ENCODE measurements at regions not wholly inside any gene's neighbourhood (a gene's known extent, or its start where the extent isn't known, plus 50 kb on each side); places are given as distances from the start of the nearest gene placed in this dataset.

DNA sequence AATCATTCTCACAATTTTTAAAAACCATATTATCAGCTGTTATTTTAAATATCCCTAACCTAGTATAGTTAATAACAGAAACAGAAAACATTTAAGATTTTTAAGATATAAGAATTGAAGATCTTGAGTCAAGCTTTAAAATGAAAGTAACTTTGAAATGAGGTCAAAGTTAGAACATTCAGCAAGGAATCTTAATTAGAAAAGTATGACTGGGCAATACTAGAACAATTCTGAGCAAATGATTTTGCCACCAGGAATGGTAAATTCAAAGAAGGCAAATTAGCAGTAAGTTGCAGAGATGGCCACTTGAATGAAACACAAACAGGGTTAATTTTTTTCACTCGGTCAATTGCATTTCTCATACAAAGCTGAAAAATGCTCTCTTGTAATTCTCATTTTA, 117.9 kb downstream of the NXNL2 start (continued):
- TF ChIP-seq, protein P1, sequence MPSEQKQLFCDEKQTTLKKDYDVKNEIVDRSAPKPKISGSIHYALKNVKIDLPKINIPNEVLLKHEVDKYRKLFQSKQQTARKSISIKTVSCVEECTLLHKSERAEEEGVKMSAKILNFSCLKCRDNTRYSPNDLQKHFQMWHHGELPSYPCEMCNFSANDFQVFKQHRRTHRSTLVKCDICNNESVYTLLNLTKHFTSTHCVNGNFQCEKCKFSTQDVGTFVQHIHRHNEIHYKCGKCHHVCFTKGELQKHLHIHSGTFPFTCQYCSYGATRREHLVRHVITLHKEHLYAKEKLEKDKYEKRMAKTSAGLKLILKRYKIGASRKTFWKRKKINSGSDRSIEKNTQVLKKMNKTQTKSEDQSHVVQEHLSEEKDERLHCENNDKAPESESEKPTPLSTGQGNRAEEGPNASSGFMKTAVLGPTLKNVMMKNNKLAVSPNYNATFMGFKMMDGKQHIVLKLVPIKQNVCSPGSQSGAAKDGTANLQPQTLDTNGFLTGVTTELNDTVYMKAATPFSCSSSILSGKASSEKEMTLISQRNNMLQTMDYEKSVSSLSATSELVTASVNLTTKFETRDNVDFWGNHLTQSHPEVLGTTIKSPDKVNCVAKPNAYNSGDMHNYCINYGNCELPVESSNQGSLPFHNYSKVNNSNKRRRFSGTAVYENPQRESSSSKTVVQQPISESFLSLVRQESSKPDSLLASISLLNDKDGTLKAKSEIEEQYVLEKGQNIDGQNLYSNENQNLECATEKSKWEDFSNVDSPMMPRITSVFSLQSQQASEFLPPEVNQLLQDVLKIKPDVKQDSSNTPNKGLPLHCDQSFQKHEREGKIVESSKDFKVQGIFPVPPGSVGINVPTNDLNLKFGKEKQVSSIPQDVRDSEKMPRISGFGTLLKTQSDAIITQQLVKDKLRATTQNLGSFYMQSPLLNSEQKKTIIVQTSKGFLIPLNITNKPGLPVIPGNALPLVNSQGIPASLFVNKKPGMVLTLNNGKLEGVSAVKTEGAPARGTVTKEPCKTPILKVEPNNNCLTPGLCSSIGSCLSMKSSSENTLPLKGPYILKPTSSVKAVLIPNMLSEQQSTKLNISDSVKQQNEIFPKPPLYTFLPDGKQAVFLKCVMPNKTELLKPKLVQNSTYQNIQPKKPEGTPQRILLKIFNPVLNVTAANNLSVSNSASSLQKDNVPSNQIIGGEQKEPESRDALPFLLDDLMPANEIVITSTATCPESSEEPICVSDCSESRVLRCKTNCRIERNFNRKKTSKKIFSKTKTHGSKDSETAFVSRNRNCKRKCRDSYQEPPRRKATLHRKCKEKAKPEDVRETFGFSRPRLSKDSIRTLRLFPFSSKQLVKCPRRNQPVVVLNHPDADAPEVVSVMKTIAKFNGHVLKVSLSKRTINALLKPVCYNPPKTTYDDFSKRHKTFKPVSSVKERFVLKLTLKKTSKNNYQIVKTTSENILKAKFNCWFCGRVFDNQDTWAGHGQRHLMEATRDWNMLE (tag by site-specific recombination; conservative IDR thresholded peaks at IDR 0.05; ENCODE audit: low read depth), result no peak
- TF ChIP-seq ZNF335 (tag by site-specific recombination; conservative IDR thresholded peaks at IDR 0.05) (no peak), ZNF544 (tag by site-specific recombination; IDR thresholded peaks at IDR 0.05) (no peak), ZNF221 (tag by site-specific recombination; IDR thresholded peaks at IDR 0.05; ENCODE audit: borderline replicate concordance) (no peak), ZNF777 (tag by site-specific recombination; IDR thresholded peaks at IDR 0.05; ENCODE audit: borderline replicate concordance) (no peak), ZNF214 (tag by site-specific recombination; IDR thresholded peaks at IDR 0.05; ENCODE audit: borderline replicate concordance) (no peak)
- TF ChIP-seq, protein P2, sequence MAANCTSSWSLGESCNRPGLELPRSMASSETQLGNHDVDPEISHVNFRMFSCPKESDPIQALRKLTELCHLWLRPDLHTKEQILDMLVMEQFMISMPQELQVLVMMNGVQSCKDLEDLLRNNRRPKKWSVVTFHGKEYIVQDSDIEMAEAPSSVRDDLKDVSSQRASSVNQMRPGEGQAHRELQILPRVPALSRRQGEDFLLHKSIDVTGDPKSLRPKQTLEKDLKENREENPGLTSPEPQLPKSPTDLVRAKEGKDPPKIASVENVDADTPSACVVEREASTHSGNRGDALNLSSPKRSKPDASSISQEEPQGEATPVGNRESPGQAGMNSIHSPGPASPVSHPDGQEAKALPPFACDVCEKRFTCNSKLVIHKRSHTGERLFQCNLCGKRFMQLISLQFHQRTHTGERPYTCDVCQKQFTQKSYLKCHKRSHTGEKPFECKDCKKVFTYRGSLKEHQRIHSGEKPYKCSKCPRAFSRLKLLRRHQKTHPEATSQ (tag by site-specific recombination; IDR thresholded peaks at IDR 0.05), result no peak

DNA sequence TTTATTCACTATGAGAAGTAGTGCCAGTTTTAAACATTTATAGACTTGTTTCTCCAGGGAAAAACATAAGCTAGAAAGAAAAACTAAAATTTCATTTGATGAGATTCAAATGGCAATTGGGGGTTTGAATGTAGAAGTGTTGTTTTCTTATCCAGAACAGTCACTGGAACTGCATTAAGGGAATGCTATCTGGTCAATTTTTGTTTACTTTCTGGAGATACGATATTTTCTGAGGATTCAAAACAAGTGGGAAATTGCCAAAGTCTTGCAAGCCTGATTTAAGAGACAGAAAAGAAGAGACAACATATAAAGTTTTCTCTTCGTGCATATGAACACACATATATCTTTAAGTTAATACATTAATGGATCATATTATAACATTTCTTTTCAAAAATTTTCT, 118.4 kb downstream of the NXNL2 start:
- H3K9me3 ChIP-seq (ENCODE audit: control insufficient read depth, insufficient read depth, low read depth, low read length), result no peaks in the 10 kb centered on the region
- H3K27ac ChIP-seq (ENCODE audit: extremely low read depth, low read depth, low read length), result no peak overlapping the region
- ChIA-PET CTCF (no interaction called here), POLR2A (interaction anchor here (0.5 kb wide), 1 partner anchor 58 kb away, joined by 4 read pairs; no protein-coding TSS in a partner anchor)
- H3K4me3 ChIP-seq (ENCODE audit: low read depth, low read length), result no peak overlapping the region
- no peaks in the 10 kb centered on the region for H3K36me3 ChIP-seq (ENCODE audit: control insufficient read depth in 2 of 2, insufficient read depth in 1 of 2, low read length in 2 of 2)
- no peaks in the 10 kb centered on the region for H3K4me1 ChIP-seq (ENCODE audit: control insufficient read depth, insufficient read depth, low read length)
- TF ChIP-seq, protein P3, sequence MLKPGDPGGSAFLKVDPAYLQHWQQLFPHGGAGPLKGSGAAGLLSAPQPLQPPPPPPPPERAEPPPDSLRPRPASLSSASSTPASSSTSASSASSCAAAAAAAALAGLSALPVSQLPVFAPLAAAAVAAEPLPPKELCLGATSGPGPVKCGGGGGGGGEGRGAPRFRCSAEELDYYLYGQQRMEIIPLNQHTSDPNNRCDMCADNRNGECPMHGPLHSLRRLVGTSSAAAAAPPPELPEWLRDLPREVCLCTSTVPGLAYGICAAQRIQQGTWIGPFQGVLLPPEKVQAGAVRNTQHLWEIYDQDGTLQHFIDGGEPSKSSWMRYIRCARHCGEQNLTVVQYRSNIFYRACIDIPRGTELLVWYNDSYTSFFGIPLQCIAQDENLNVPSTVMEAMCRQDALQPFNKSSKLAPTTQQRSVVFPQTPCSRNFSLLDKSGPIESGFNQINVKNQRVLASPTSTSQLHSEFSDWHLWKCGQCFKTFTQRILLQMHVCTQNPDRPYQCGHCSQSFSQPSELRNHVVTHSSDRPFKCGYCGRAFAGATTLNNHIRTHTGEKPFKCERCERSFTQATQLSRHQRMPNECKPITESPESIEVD (tag by site-specific recombination; IDR thresholded peaks at IDR 0.05), result no peak
- no peak for TF ChIP-seq ZNF155 (tag by site-specific recombination; IDR thresholded peaks at IDR 0.05)
- TF ChIP-seq, protein P4, sequence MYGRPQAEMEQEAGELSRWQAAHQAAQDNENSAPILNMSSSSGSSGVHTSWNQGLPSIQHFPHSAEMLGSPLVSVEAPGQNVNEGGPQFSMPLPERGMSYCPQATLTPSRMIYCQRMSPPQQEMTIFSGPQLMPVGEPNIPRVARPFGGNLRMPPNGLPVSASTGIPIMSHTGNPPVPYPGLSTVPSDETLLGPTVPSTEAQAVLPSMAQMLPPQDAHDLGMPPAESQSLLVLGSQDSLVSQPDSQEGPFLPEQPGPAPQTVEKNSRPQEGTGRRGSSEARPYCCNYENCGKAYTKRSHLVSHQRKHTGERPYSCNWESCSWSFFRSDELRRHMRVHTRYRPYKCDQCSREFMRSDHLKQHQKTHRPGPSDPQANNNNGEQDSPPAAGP (tag by site-specific recombination; IDR thresholded peaks at IDR 0.05), result no peak
- TF ChIP-seq, protein P5, sequence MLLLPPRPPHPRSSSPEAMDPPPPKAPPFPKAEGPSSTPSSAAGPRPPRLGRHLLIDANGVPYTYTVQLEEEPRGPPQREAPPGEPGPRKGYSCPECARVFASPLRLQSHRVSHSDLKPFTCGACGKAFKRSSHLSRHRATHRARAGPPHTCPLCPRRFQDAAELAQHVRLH (tag by site-specific recombination; IDR thresholded peaks at IDR 0.05), result no peak
- TF ChIP-seq GLIS2 (tag by site-specific recombination; IDR thresholded peaks at IDR 0.05), result no peak
- TF ChIP-seq ZBTB20 (tag by site-specific recombination; IDR thresholded peaks at IDR 0.05), result no peak
- TF ChIP-seq, protein P6, sequence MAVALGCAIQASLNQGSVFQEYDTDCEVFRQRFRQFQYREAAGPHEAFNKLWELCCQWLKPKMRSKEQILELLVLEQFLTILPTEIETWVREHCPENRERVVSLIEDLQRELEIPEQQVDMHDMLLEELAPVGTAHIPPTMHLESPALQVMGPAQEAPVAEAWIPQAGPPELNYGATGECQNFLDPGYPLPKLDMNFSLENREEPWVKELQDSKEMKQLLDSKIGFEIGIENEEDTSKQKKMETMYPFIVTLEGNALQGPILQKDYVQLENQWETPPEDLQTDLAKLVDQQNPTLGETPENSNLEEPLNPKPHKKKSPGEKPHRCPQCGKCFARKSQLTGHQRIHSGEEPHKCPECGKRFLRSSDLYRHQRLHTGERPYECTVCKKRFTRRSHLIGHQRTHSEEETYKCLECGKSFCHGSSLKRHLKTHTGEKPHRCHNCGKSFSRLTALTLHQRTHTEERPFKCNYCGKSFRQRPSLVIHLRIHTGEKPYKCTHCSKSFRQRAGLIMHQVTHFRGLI (tag by site-specific recombination; IDR thresholded peaks at IDR 0.05), result no peak
- no peak for TF ChIP-seq GLI2 (tag by site-specific recombination; IDR thresholded peaks at IDR 0.05; ENCODE audit: borderline replicate concordance, low read depth)
- TF ChIP-seq ZFHX2 (tag by site-specific recombination; conservative IDR thresholded peaks at IDR 0.05), result no peak
- TF ChIP-seq ZNF138 (tag by site-specific recombination; IDR thresholded peaks at IDR 0.05; ENCODE audit: borderline replicate concordance), result no peak
- no peak for TF ChIP-seq OVOL3 (tag by site-specific recombination; IDR thresholded peaks at IDR 0.05)
- no peak for TF ChIP-seq ZNF621 (tag by site-specific recombination; IDR thresholded peaks at IDR 0.05)
- TF ChIP-seq, protein P7, sequence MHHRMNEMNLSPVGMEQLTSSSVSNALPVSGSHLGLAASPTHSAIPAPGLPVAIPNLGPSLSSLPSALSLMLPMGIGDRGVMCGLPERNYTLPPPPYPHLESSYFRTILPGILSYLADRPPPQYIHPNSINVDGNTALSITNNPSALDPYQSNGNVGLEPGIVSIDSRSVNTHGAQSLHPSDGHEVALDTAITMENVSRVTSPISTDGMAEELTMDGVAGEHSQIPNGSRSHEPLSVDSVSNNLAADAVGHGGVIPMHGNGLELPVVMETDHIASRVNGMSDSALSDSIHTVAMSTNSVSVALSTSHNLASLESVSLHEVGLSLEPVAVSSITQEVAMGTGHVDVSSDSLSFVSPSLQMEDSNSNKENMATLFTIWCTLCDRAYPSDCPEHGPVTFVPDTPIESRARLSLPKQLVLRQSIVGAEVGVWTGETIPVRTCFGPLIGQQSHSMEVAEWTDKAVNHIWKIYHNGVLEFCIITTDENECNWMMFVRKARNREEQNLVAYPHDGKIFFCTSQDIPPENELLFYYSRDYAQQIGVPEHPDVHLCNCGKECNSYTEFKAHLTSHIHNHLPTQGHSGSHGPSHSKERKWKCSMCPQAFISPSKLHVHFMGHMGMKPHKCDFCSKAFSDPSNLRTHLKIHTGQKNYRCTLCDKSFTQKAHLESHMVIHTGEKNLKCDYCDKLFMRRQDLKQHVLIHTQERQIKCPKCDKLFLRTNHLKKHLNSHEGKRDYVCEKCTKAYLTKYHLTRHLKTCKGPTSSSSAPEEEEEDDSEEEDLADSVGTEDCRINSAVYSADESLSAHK (tag by site-specific recombination; IDR thresholded peaks at IDR 0.05), result no peak
- no peak for TF ChIP-seq ZNF221 (tag by site-specific recombination; IDR thresholded peaks at IDR 0.05; ENCODE audit: borderline replicate concordance)
- TF ChIP-seq KLF8 (tag by site-specific recombination; IDR thresholded peaks at IDR 0.05), result no peak
